ENCODE measurements at regions not wholly inside any gene's neighbourhood (a gene's known extent, or its start where the extent isn't known, plus 50 kb on each side); places are given as distances from the start of the nearest gene placed in this dataset.

- DNase-seq (ENCODE audit: low spot score) (no peak), ATAC-seq (ENCODE audit: insufficient number of reproducible peaks, low FRiP score, low read depth) (no peak)
- Histone ChIP-seq H3K4me3 (no peak overlapping the region), H3K27ac (no peak overlapping the region), H3K36me3 (no peaks in the 10 kb centered on the region), H3K4me1 (ENCODE audit: control insufficient read depth in 1 of 2, low read depth in 2 of 2) (no peaks in the 10 kb centered on the region), H3K27me3 (replicated peaks; ENCODE audit: insufficient read depth) (no peaks in the 10 kb centered on the region), H3K9me3 (no peaks in the 10 kb centered on the region)
- TF ChIP-seq, protein P1, sequence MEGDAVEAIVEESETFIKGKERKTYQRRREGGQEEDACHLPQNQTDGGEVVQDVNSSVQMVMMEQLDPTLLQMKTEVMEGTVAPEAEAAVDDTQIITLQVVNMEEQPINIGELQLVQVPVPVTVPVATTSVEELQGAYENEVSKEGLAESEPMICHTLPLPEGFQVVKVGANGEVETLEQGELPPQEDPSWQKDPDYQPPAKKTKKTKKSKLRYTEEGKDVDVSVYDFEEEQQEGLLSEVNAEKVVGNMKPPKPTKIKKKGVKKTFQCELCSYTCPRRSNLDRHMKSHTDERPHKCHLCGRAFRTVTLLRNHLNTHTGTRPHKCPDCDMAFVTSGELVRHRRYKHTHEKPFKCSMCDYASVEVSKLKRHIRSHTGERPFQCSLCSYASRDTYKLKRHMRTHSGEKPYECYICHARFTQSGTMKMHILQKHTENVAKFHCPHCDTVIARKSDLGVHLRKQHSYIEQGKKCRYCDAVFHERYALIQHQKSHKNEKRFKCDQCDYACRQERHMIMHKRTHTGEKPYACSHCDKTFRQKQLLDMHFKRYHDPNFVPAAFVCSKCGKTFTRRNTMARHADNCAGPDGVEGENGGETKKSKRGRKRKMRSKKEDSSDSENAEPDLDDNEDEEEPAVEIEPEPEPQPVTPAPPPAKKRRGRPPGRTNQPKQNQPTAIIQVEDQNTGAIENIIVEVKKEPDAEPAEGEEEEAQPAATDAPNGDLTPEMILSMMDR (IDR thresholded peaks at IDR 0.05): no peak
Observed at GRCh38 chr13:107441279-107441678, 774.1 kb downstream of the LIG4 start.

DNA sequence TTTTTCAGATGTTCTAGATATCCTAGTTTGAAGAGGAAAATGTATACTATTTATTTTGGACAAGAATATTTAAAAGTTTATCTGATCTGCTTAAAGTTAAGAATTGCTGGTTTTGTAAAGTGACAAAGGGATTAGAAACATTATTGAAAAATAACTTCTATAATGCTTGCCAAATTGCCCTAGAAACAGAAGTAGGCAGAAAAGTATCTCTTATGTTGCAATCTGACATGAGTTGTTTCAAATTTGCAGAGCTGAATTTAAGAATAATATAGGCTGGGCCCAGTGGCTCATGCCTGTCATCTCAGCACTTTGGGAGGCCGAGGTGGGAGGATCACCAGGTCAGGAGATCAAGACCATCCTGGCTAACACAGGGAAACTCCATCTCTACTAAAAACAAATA is 777.1 kb downstream of the LIG4 start:
- TF ChIP-seq, protein P1 (IDR thresholded peaks at IDR 0.05): no peak
- no peak overlapping the region for H3K4me3 ChIP-seq
- DNase-seq (ENCODE audit: low spot score) (no peak), ATAC-seq (ENCODE audit: insufficient number of reproducible peaks, low FRiP score, low read depth) (no peak)
- H3K36me3 ChIP-seq: no peaks in the 10 kb centered on the region
- H3K27ac ChIP-seq: no peak overlapping the region
- no peaks in the 10 kb centered on the region for H3K9me3 ChIP-seq
- no peaks in the 10 kb centered on the region for H3K27me3 ChIP-seq (replicated peaks; ENCODE audit: insufficient read depth)
- H3K4me1 ChIP-seq (ENCODE audit: control insufficient read depth in 1 of 2, low read depth in 2 of 2): no peaks in the 10 kb centered on the region

GRCh38 chr13:107434347-107434746 is 781.0 kb downstream of the LIG4 start:
- DNase-seq (ENCODE audit: low spot score) (no peak), ATAC-seq (ENCODE audit: insufficient number of reproducible peaks, low FRiP score, low read depth) (no peak)
- H3K27me3 ChIP-seq (replicated peaks; ENCODE audit: insufficient read depth): no peaks in the 10 kb centered on the region
- TF ChIP-seq, protein P1 (IDR thresholded peaks at IDR 0.05): no peak
- no peaks in the 10 kb centered on the region for H3K4me1 ChIP-seq (ENCODE audit: control insufficient read depth in 1 of 2, low read depth in 2 of 2)
- H3K36me3 ChIP-seq: no peaks in the 10 kb centered on the region
- H3K9me3 ChIP-seq: no peaks in the 10 kb centered on the region
- no peak overlapping the region for H3K27ac ChIP-seq
- no peak overlapping the region for H3K4me3 ChIP-seq

GRCh38 chr13:107427536-107427935 is 787.8 kb downstream of the LIG4 start:
- H3K4me3 ChIP-seq: no peak overlapping the region
- TF ChIP-seq, protein P1 (IDR thresholded peaks at IDR 0.05): no peak
- H3K27me3 ChIP-seq (replicated peaks; ENCODE audit: insufficient read depth): no peaks in the 10 kb centered on the region
- H3K9me3 ChIP-seq: no peaks in the 10 kb centered on the region
- H3K4me1 ChIP-seq (ENCODE audit: control insufficient read depth in 1 of 2, low read depth in 2 of 2): no peaks in the 10 kb centered on the region
- H3K27ac ChIP-seq: no peak overlapping the region
- ATAC-seq (ENCODE audit: insufficient number of reproducible peaks, low FRiP score, low read depth): no peak
- no peak for DNase-seq (ENCODE audit: low spot score)
- no peaks in the 10 kb centered on the region for H3K36me3 ChIP-seq

DNA sequence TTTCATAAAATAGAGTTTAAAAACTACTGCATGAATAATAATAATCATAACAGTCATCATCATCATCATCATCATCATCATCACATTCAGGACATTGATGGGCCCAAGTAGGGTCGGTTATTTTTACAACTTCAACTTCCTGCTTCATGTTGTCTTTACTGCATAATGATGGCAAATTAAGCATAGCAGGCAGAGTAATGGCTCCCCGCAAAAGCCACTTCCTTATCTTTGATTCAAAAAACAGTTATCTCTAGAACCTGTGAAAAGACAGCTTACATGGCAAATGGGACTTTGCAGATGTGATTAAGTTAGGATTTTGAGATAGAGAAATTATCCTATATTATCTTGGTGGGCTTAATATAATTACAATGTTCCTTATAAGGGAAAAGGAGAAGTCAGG is 792.9 kb downstream of the LIG4 start:
- Histone ChIP-seq H3K9me3 (no peaks in the 10 kb centered on the region), H3K4me1 (ENCODE audit: control insufficient read depth in 1 of 2, low read depth in 2 of 2) (no peaks in the 10 kb centered on the region), H3K27me3 (replicated peaks; ENCODE audit: insufficient read depth) (no peaks in the 10 kb centered on the region), H3K4me3 (no peak overlapping the region), H3K27ac (no peak overlapping the region), H3K36me3 (no peaks in the 10 kb centered on the region)
- DNase-seq (ENCODE audit: low spot score) (no peak), ATAC-seq (ENCODE audit: insufficient number of reproducible peaks, low FRiP score, low read depth) (no peak)
- TF ChIP-seq, protein P1 (IDR thresholded peaks at IDR 0.05): no peak
